ENCODE measurements at regions not wholly inside any gene's neighbourhood (a gene's known extent, or its start where the extent isn't known, plus 50 kb on each side); places are given as distances from the start of the nearest gene placed in this dataset.
A peak's percentile ranks its signal among the peaks of the same experiment; 100 is the strongest.

DNA sequence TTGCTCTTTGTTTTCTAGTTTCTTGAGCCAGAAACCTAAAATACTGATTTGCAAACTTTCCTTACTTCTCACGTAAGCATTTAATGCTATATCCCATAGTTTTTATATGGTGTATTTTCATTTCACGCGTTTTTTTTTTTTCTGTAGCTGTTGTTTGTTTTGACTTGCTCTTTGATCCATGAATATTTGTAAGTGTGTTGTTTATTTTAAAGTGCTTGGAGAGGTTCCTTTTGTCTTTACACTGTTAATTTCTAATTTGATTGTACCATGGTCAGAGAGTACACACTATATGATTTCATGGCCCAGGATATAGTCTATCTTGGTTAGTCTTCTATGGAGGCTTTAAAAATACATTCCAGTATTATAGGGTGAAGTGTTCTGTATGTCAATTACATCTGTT, 84.8 kb upstream of the RNF217 start:
- no peak for DNase-seq (ENCODE audit: extremely low read depth in 1 of 11, low read depth in 9 of 11, low spot score in 4 of 11)

DNA sequence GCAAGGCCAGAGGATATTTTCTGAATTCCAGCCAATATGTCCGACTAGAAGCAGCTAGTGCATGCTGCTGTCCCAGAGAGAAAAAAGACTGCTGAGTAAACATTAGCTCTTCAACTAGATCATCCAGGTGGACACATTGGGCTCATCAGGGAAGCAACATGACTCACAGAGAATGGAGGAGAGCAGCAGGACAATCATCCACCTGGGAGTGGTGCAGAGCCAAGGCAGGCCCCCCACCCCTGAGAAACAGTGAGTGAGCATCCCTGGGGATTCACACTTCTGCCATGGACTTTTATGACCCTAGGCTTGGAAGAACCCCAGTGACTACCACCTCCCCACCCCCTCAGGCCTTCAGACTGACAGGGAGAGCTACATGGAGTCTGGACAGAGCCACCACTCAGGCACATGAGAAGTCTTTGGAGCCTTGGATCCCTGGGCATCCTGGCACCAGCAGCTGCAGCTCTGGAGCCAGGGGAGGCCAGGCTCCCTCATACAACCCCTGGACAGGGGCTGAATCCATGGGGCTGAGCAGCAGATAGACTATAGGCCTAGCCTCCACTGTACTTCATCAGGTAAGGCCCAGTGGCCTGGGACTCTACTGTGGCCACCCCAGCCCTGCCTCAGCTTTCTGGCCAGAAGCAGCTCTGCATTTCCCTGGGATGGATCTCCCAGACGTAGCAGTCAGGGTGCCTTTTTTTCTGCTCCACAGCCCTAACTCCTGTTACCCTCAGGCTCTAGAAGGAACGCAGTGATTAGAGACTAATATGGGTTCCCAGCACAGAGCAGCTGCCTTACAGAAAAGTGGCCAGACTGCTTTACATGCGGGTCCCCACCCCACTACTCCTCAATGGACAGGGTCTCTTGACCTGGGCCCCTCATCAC, 82.9 kb upstream of the RNF217 start:
- no peak for DNase-seq (ENCODE audit: extremely low read depth in 1 of 11, low read depth in 9 of 11, low spot score in 4 of 11)

DNA sequence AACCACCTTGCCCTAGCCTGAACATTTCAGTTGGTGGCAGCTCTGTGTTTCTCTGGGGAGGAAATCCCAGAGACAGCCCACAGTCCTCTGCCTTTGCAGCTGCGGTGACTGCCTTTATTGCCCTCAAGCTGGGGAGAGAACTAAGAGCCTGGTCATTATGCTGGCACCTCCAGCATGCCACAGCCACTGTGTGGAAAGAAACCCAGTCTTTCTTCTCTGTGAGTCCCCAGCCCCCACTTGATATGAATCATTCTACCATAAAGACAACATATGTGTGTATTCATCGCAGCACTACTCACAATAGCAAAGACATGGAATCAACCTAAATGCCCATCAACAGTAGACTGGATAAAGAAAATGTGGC, 82.3 kb upstream of the RNF217 start:
- DNase-seq (ENCODE audit: extremely low read depth in 1 of 11, low read depth in 9 of 11, low spot score in 4 of 11), result no peak

DNA sequence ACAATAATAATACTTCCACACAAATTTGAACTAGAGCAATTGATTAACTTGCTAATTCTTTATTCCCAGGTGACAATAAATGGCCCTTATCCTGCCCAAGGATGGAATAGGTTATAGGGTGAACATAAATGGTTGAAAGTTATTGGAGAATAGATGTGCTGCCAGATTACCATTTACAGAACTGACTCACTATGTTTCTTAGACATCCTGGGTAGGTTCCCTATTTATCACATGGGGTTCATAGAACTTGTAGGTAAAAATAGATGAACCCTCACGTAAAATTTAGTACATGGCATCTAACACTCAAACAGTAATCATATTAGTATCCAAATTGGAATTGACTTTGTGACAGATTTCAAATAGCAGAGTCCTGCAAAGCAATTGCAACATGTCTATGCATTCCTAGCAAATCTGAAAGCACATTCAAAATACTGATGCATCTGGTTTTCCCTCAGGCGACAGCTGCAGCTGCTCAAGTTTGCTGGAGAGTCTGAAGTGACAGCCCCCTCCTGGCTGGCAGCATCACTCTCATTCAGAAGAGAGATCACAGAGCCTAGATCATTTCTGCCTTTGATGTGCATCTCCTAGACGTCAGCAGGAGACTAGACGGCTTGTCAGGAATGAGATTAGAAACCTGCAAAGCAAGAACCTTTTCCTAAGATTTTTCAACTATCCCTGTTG, 80.2 kb upstream of the RNF217 start:
- peak in 2 of 11 donors; percentile 28 to 31 for DNase-seq (ENCODE audit: extremely low read depth in 1 of 11, low read depth in 9 of 11, low spot score in 4 of 11)

- DNase-seq (ENCODE audit: extremely low read depth in 1 of 11, low read depth in 9 of 11, low spot score in 4 of 11), result no peak
Observed at GRCh38 chr6:124882579-124883393, 79.5 kb upstream of the RNF217 start.

GRCh38 chr6:124885171-124885570, 77.1 kb upstream of the RNF217 start:
- DNase-seq (ENCODE audit: extremely low read depth in 1 of 11, low read depth in 9 of 11, low spot score in 4 of 11), result no peak

DNA sequence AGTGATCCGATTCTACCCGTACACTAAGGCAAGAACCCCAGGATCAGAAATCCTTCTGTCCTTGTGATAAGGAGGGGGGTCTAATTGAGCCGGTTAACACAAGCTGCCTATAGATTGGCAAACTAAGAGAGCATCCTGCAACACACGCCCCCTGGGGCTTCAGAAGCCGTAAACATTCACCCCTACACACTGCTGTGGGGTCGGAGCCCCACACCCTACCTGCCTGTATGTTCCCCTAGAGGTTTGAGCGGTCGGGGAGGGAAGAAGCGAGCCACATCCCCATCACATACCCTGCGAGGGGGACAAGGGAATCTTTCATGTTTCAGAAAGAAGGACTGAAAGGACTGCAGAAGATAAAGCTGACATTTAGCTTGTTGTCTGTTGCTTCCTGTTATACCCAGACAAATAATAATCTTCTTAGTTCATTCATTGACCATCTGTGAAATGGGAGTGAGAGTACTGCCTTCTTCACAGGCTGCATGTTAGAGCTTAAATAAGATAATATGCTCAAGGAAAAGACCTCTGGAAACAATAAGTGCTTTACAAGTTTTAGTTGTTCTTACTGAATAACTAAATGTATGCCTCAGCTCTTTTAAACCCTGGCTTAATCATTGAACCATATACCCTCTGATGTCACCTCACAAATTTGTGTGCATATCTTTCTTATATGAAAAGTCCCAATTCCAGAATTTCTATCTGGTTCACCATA, 74.2 kb upstream of the RNF217 start:
- DNase-seq (ENCODE audit: extremely low read depth in 1 of 11, low read depth in 9 of 11, low spot score in 4 of 11), result no peak

- DNase-seq (ENCODE audit: extremely low read depth in 1 of 11, low read depth in 9 of 11, low spot score in 4 of 11), result peak in 4 of 11 donors; percentile 17 to 22 (median 22)
Observed at GRCh38 chr6:124888581-124889371, 73.5 kb upstream of the RNF217 start.

- DNase-seq (ENCODE audit: extremely low read depth in 1 of 11, low read depth in 9 of 11, low spot score in 4 of 11), result no peak
Observed at GRCh38 chr6:124901084-124901483, 61.2 kb upstream of the RNF217 start.

DNA sequence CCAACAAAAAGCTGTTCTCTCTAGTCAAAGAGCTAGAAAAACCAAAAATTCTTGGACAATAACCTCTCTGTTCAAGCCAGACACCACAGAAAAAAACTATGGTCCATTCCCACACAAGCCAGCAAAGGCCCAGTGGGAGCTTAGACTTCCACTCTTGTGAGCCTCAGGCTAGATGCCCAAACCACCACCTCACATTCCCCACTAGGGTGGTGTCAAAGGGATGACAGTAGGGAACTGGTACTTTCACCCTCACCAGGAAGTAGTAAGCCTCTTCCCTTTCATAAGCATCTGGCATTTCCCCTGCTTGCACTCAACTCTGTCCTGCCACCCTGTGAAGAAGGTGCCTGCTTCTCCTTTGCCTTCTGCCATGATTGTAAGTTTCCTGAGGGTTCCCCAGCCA, 58.4 kb upstream of the RNF217 start:
- DNase-seq (ENCODE audit: extremely low read depth in 1 of 11, low read depth in 9 of 11, low spot score in 4 of 11), result no peak

- DNase-seq (ENCODE audit: extremely low read depth in 1 of 11, low read depth in 9 of 11, low spot score in 4 of 11), result no peak
Observed at GRCh38 chr6:124907596-124907995, 54.6 kb upstream of the RNF217 start.
